WTC11 (cell line): ENCODE measurements at regions not wholly inside any gene's neighbourhood (a gene's known extent, or its start where the extent isn't known, plus 50 kb on each side); places are given as distances from the start of the nearest gene placed in this dataset.

Source experiments
- ATAC-seq: fragments of 200-7000 bp; cut with Tn5 transposase; 2 replicates; pipeline ENCODE4 v1.10.0; 2021; ENCODE audit warnings: mild to moderate bottlenecking, moderate library complexity
- CTCF ChIA-PET: fragments of 300-600 bp; sonication (Branson Sonifier 250); formaldehyde crosslinking; loops from one replicate; lab custom pipeline; 2021; ENCODE audit warnings: antibody characterized with exemption; lab: Charles Lee
- POLR2A ChIA-PET: fragments of 350-600 bp; sonication (Branson Sonifier 250); formaldehyde crosslinking; loops from one replicate; lab custom pipeline; 2021; ENCODE audit warnings: antibody characterized with exemption; lab: Charles Lee
- DNase-seq: peaks from one replicate; pipeline ENCODE4 v3.0.0; 2021; ENCODE audit warnings: low spot score
- H3K27ac Mint-ChIP-seq: 2 replicates; pipeline ENCODE4 v1.8.0; 2021; ENCODE audit warnings: mixed read lengths
- H3K27me3 Mint-ChIP-seq: 2 replicates; pipeline ENCODE4 v1.8.0; 2021; ENCODE audit warnings: low read depth, mild to moderate bottlenecking, moderate library complexity, mixed read lengths
- H3K36me3 Mint-ChIP-seq: 2 replicates; pipeline ENCODE4 v1.8.0; 2021; ENCODE audit warnings: mixed read lengths
- H3K4me1 Mint-ChIP-seq: 2 replicates; pipeline ENCODE4 v1.8.0; 2022; ENCODE audit warnings: mixed read lengths
- H3K4me3 Mint-ChIP-seq: 2 replicates; pipeline ENCODE4 v1.8.0; 2021; ENCODE audit warnings: mild to moderate bottlenecking, moderate library complexity, mixed read lengths
- H3K9me3 Mint-ChIP-seq: 2 replicates; pipeline ENCODE4 v1.8.0; 2021; ENCODE audit warnings: mixed read lengths
- AFF4 ChIP-seq: sonication (generic); formaldehyde crosslinking; IDR thresholded peaks from 2 replicates; pipeline ENCODE4 v1.8.1; 2023; ENCODE audit warnings: mild to moderate bottlenecking, missing genetic modification reagents, borderline replicate concordance
- ATF6 ChIP-seq: sonication (generic); formaldehyde crosslinking; IDR thresholded peaks from 2 replicates; pipeline ENCODE4 v1.8.1; 2023; ENCODE audit warnings: mild to moderate bottlenecking, missing genetic modification reagents
- CREB1 ChIP-seq: sonication (generic); formaldehyde crosslinking; IDR thresholded peaks from 2 replicates; pipeline ENCODE4 v1.8.0; 2023; ENCODE audit warnings: mild to moderate bottlenecking, missing genetic modification reagents
- CREM ChIP-seq: sonication (generic); formaldehyde crosslinking; IDR thresholded peaks from 2 replicates; pipeline ENCODE4 v1.8.1; 2022; ENCODE audit warnings: mild to moderate bottlenecking, missing genetic modification reagents, moderate library complexity
- ETV6 ChIP-seq: sonication (generic); formaldehyde crosslinking; IDR thresholded peaks from 2 replicates; pipeline ENCODE4 v1.8.1; 2022; ENCODE audit warnings: mild to moderate bottlenecking, missing genetic modification reagents
- FOXP1 ChIP-seq: sonication (generic); formaldehyde crosslinking; IDR thresholded peaks from 2 replicates; pipeline ENCODE4 v1.8.0; 2022; ENCODE audit warnings: missing genetic modification reagents, mild to moderate bottlenecking, moderate library complexity, borderline replicate concordance
- IRF1 ChIP-seq: sonication (generic); formaldehyde crosslinking; IDR thresholded peaks from 2 replicates; pipeline ENCODE4 v1.8.0; 2023; ENCODE audit warnings: missing genetic modification reagents
- MYBL2 ChIP-seq: sonication (generic); formaldehyde crosslinking; IDR thresholded peaks from 2 replicates; pipeline ENCODE4 v1.8.1; 2023; ENCODE audit warnings: mild to moderate bottlenecking, moderate library complexity, missing genetic modification reagents
- NFATC4 ChIP-seq: fragments of 250-450 bp; sonication (Bioruptor Pico); IDR thresholded peaks from 2 replicates; pipeline ENCODE4 v1.9.0; 2021; ENCODE audit warnings: mild to moderate bottlenecking
- PRDM15 ChIP-seq: sonication (generic); formaldehyde crosslinking; IDR thresholded peaks from 2 replicates; pipeline ENCODE4 v1.8.0; 2022; ENCODE audit warnings: missing genetic modification reagents
- PRRX2 ChIP-seq: fragments of 250-450 bp; sonication (Bioruptor Pico); IDR thresholded peaks from 2 replicates; pipeline ENCODE4 v1.8.0; 2021; ENCODE audit warnings: mild to moderate bottlenecking
- SMAD4 ChIP-seq: sonication (generic); formaldehyde crosslinking; IDR thresholded peaks from 2 replicates; pipeline ENCODE4 v1.8.0; 2022; ENCODE audit warnings: mild to moderate bottlenecking, missing genetic modification reagents
- TP53 ChIP-seq: sonication (generic); formaldehyde crosslinking; IDR thresholded peaks from 2 replicates; pipeline ENCODE4 v1.8.1; 2023; ENCODE audit warnings: mild to moderate bottlenecking, missing genetic modification reagents
- ZNF281 ChIP-seq: sonication (generic); formaldehyde crosslinking; IDR thresholded peaks from 2 replicates; pipeline ENCODE4 v1.8.0; 2023; ENCODE audit warnings: mild to moderate bottlenecking, missing genetic modification reagents
- ZSCAN18 ChIP-seq: fragments of 250-450 bp; sonication (Bioruptor Pico); IDR thresholded peaks from 2 replicates; pipeline ENCODE4 v2.1.2; 2022; ENCODE audit warnings: mild to moderate bottlenecking, moderate library complexity

- H3K9me3 Mint-ChIP-seq, result peaks cover 12% of the 10 kb centered on the region; the same call in 1 of the 2 replicates
- no peaks in the 10 kb centered on the region for H3K27me3 Mint-ChIP-seq
- DNase-seq, result no peak
- H3K4me3 Mint-ChIP-seq, result no peak overlapping the region
- TF ChIP-seq CREB1 (no peak), ZNF281 (CRISPR knock-in tag) (no peak), ETV6 (no peak), MYBL2 (CRISPR knock-in tag) (no peak), IRF1 (CRISPR knock-in tag) (no peak), NFATC4 (CRISPR knock-in tag) (no peak), PRRX2 (CRISPR knock-in tag) (no peak)
- CTCF ChIA-PET, result no interaction called here
- no peaks in the 10 kb centered on the region for H3K36me3 Mint-ChIP-seq
- no peak for ATAC-seq
- POLR2A ChIA-PET, result no interaction called here
- H3K4me1 Mint-ChIP-seq, result no peaks in the 10 kb centered on the region
- H3K27ac Mint-ChIP-seq, result no peak overlapping the region
These were observed 106.3 kb upstream of the GDF10 start for GRCh38 chr10:47193666-47194065.

GRCh38 chr10:47195274-47195885, 104.6 kb upstream of the GDF10 start:
- CTCF ChIA-PET, result no interaction called here
- H3K36me3 Mint-ChIP-seq, result no peaks in the 10 kb centered on the region
- H3K27ac Mint-ChIP-seq, result no peak overlapping the region
- TF ChIP-seq TP53 (CRISPR knock-in tag) (no peak), IRF1 (CRISPR knock-in tag) (no peak), NFATC4 (CRISPR knock-in tag) (no peak), ZNF281 (CRISPR knock-in tag) (no peak), ZSCAN18 (CRISPR knock-in tag) (no peak), FOXP1 (CRISPR knock-in tag) (no peak), CREM (CRISPR knock-in tag) (no peak), AFF4 (CRISPR knock-in tag) (no peak), PRDM15 (no peak), ATF6 (CRISPR knock-in tag) (no peak), SMAD4 (CRISPR knock-in tag) (no peak)

More at GRCh38 chr10:47195274-47195885, 104.6 kb upstream of the GDF10 start:
- H3K4me1 Mint-ChIP-seq, result peaks cover 4% of the 10 kb centered on the region; the same call in 1 of the 2 replicates
- no peak for DNase-seq
- POLR2A ChIA-PET, result no interaction called here
- H3K4me3 Mint-ChIP-seq, result no peak overlapping the region
- ATAC-seq, result no peak
- peaks cover under 1% of the 10 kb centered on the region; the same call in 1 of the 2 replicates for H3K9me3 Mint-ChIP-seq
- no peaks in the 10 kb centered on the region for H3K27me3 Mint-ChIP-seq
